Thymus (tissue), 11 donors: ENCODE measurements at regions not wholly inside any gene's neighbourhood (a gene's known extent, or its start where the extent isn't known, plus 50 kb on each side); places are given as distances from the start of the nearest gene placed in this dataset.

Experiments
- DNase-seq, 9 donors: peaks; one replicate each; pipeline ENCODE4 v3.0.0-alpha.2; 2013; ENCODE audit warnings: low spot score in 9 of 9, low read depth in 6 of 9, missing footprints in 1 of 9
- H3K27ac ChIP-seq, 2 donors: one replicate each; pipeline ENCODE4 v1.5.1; 2013; ENCODE audit warnings: control low read depth in 1 of 2, low read depth in 1 of 2, low read length in 1 of 2, mild to moderate bottlenecking in 1 of 2, moderate library complexity in 1 of 2
- H3K27me3 ChIP-seq, 2 donors: one replicate each; pipeline ENCODE4 v1.5.1; 2013; ENCODE audit warnings: low read length in 1 of 2; ENCODE audit not compliant: control insufficient read depth in 2 of 2, insufficient read depth in 1 of 2
- H3K36me3 ChIP-seq, 2 donors: one replicate each; pipeline ENCODE4 v1.5.1; 2013; ENCODE audit warnings: low read length in 1 of 2, mild to moderate bottlenecking in 1 of 2, moderate library complexity in 1 of 2; ENCODE audit not compliant: control insufficient read depth in 2 of 2, insufficient read depth in 2 of 2
- H3K4me1 ChIP-seq, 2 donors: one replicate each; pipeline ENCODE4 v1.5.1; 2013; ENCODE audit warnings: low read length in 2 of 2; ENCODE audit not compliant: control insufficient read depth in 2 of 2, insufficient read depth in 2 of 2
- H3K4me3 ChIP-seq, 2 donors: one replicate each; pipeline ENCODE4 v1.5.1; 2013; ENCODE audit warnings: low read length in 2 of 2, control low read depth in 1 of 2, mild to moderate bottlenecking in 1 of 2
- H3K9me3 ChIP-seq, 2 donors: one replicate each; pipeline ENCODE4 v1.5.1; 2013; ENCODE audit warnings: low read length in 1 of 2, mild to moderate bottlenecking in 1 of 2; ENCODE audit not compliant: control insufficient read depth in 2 of 2, insufficient read depth in 1 of 2
- WGBS: extraction: QIAGEN DNeasy Blood & Tissue Kit; methylation state at CpG from one replicate; pipeline ENCODE4 v1.1.7; 2013; 5-methylcytosine and 5-hydroxymethylcytosine counted together
- donor health status: healthy.

DNA sequence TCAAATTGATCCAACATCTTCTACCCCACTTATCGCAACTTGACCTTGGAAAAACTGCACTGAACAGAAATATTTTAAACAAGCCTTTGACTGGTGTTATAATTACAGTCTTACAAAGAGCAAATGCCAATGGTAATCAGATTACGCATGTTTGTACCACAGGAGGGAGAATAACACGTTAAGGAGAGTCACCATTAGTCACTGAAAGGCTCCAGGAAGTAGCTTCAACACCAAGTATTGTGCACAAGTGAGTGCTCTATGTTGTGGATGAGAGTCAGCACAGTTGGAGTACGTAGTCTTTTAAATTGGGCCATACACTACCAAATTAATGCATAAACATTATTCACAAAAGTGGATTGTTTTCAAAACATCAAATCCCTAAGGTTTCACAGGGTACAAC lies 1081.5 kb upstream of the TENM3 start:
- Histone ChIP-seq H3K27ac (no peak overlapping the region), H3K4me1 (no peaks in the 10 kb centered on the region), H3K9me3 (no peaks in the 10 kb centered on the region), H3K27me3 (no peaks in the 10 kb centered on the region), H3K36me3 (no peaks in the 10 kb centered on the region), H3K4me3 (no peak overlapping the region)
- no peak for DNase-seq
- WGBS = 53% methylated on average over 4 of the region's 4 CpGs

DNA sequence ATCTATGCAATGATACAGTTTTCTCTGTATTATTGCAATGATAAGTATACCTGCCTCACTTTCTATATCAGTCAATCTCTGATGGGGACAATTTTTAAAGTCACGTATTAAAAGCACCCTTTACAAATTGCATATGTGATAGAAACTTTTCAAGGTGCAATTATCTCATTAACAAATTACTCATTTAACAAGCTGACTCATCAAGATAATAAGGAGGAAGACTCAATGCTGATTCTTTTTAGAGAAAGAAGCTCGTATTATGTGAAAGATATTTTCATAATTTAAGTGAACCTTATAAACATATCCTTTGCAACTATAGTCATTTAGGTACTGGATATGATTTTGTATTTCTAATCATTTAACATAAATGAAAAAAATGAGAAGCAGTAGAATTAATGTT lies 1080.9 kb upstream of the TENM3 start:
- Histone ChIP-seq H3K36me3 (no peaks in the 10 kb centered on the region), H3K4me1 (no peaks in the 10 kb centered on the region), H3K9me3 (no peaks in the 10 kb centered on the region), H3K27ac (no peak overlapping the region), H3K4me3 (no peak overlapping the region), H3K27me3 (no peaks in the 10 kb centered on the region)
- 90% methylated on average over 2 of the region's 2 CpGs for WGBS
- DNase-seq = no peak

DNA sequence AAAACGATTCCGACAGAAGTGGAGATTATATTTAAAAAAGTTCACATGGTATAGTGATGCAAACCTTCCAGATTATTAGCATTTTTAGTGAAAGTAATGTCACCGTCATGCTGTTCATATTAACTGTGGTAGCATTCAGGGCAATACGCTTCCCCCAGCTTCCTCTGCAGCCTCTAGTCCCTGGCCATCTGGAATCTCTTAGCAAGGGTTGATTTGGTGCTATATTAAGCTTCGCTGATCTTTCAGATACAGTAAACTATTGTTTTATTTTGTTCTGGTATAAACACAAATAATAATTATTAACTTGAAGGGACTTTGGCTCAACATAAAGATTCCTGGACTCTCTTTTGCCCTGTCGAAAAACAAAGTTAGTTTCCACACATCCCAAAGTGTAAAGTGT lies 1080.5 kb upstream of the TENM3 start:
- WGBS = 91% methylated on average over 6 of the region's 6 CpGs
- Histone ChIP-seq H3K36me3 (no peaks in the 10 kb centered on the region), H3K4me1 (no peaks in the 10 kb centered on the region), H3K4me3 (no peak overlapping the region), H3K27ac (no peak overlapping the region), H3K9me3 (no peaks in the 10 kb centered on the region), H3K27me3 (no peaks in the 10 kb centered on the region)
- DNase-seq = no peak

DNA sequence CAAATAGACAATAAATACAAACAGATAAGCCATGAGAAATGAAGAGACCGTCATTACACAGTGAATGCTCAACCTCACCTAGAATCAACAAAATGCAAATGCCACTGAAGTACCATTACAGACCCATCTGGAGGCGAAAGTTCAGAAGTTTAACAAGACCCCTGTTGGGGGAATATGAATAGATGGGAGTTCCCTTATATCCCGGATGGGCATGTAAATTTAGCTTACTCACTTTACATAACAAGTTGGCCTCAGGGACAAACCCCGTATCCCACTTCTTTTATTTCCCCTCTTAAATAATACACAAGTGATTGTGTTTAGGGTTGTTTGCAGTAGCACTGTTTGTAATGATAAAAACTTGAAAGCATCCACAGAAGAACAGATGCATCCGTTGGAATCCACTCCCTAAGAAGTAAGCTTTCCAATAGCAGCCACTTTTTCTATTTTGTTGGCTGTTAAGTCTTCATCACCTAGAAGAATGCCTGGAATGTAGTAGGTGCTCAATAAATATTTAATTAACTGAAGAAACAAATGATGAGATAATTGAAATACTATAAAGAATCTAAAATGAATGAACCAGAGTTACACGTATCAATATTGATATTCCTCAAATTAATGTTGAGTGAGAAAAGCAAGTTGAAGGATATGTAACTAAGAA lies 1076.3 kb upstream of the TENM3 start:
- Histone ChIP-seq H3K27ac (no peak overlapping the region), H3K4me1 (no peaks in the 10 kb centered on the region), H3K36me3 (no peaks in the 10 kb centered on the region), H3K27me3 (no peaks in the 10 kb centered on the region), H3K4me3 (no peak overlapping the region), H3K9me3 (no peaks in the 10 kb centered on the region)
- WGBS = 48% methylated on average over 6 of the region's 6 CpGs
- DNase-seq = no peak

DNA sequence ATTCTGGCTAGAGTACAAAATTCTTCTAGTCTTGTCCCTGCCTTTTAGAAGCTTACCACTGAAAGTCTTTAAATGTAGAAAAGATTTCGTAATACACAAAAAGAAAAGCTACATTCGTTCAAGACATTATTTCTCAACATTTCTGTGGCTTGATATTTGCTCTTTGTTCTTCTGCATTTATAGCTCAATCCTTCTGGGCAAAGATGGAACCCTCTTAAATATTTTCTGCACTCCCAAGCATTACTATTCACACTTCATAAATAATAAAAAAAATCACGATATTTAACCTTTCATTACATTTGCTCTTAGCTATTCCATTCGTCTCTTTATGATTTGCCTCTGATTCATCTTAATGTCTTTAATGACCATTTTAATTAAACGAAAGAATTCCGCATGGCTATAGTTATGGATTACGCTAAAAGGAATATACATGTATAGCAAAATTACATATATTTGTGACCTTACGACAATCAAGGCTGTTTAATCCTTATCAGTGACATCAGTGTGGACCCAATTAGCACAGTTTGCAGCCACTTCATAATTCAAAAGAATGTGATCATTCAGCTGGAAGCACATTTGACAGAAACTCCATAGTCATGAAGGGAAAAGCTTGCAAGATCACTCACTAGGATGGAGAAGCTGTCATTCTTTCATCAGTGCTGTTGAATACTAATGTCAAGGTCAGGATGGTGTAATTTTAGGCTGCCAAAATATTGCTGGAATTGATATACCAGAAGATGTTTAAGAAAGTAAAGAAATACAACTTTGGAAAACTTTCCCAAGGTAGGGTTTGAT lies 1075.0 kb upstream of the TENM3 start:
- Histone ChIP-seq H3K27ac (no peak overlapping the region), H3K27me3 (no peaks in the 10 kb centered on the region), H3K4me1 (no peaks in the 10 kb centered on the region), H3K9me3 (no peaks in the 10 kb centered on the region), H3K36me3 (no peaks in the 10 kb centered on the region), H3K4me3 (no peak overlapping the region)
- WGBS = 92% methylated on average over 8 of the region's 8 CpGs
- no peak for DNase-seq

DNA sequence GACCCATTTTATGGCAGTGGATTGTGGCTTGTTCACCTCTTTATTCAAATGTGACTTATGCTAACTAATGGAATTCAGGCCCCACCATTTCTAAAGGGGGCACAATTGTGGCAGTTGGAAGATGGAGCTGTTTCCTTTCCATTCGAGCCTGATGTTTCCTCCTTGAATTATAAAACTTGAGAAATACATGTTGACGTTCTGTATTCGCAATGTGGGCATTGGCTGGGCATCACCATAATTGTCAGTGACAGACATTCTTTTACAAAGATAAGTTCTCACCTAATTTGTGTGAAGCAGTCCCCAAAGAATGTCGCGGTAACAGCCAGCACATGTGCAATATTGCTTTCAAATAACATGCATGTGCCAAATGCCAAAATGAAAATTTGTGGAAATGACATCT lies 1070.2 kb upstream of the TENM3 start:
- no peaks in the 10 kb centered on the region for H3K4me1 ChIP-seq
- WGBS = 74% methylated on average over 5 of the region's 5 CpGs
- no peak overlapping the region for H3K27ac ChIP-seq
- H3K4me3 ChIP-seq = no peak overlapping the region
- H3K36me3 ChIP-seq = no peaks in the 10 kb centered on the region
- no peaks in the 10 kb centered on the region for H3K27me3 ChIP-seq
- H3K9me3 ChIP-seq = no peaks in the 10 kb centered on the region
- DNase-seq = no peak

DNA sequence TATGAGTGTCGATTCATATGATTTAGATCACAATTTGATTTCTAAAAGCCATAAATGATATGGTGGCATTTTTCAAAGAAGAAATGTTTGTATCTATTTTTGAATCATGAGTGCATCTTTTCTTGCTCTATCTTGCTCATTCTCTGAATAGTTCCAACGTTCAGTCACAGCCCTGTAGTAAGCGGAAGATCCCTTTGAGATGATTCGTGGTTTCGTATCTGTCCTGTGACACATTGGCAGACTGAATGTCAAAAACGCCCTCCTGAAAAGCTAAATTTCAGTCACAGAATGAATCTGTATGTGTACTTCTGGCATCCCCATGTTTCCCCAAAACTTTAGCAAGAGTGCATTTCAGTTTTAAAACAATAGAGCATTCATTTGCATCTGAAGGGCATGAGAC lies 1066.9 kb upstream of the TENM3 start:
- Histone ChIP-seq H3K4me3 (no peak overlapping the region), H3K9me3 (no peaks in the 10 kb centered on the region), H3K27me3 (no peaks in the 10 kb centered on the region), H3K4me1 (no peaks in the 10 kb centered on the region), H3K27ac (no peak overlapping the region), H3K36me3 (no peaks in the 10 kb centered on the region)
- WGBS = 90% methylated on average over 6 of the region's 6 CpGs
- DNase-seq = no peak

DNA sequence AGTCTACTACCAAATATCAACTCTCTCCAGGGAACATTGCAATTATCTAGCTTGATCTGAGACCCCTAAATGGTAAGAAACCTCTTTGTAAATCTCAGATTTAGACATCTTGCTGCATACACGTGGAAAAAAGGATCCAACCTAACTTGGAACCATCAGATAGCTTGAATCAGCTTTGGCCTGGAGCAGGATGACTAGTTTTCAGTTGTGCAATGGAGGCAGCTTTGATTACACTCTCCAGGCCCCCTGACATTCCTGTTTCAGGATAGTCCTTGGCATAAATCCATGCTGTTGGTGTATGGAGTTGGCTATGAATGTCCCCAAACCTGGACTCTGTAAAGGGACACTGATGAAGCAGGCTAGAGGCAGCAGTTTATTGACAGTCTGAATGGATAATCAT lies 1061.9 kb upstream of the TENM3 start:
- Histone ChIP-seq H3K27me3 (no peaks in the 10 kb centered on the region), H3K36me3 (no peaks in the 10 kb centered on the region), H3K9me3 (no peaks in the 10 kb centered on the region), H3K4me1 (no peaks in the 10 kb centered on the region), H3K27ac (no peak overlapping the region), H3K4me3 (no peak overlapping the region)
- no peak for DNase-seq
- WGBS = 4% methylated on average over 1 of the region's 1 CpG

DNA sequence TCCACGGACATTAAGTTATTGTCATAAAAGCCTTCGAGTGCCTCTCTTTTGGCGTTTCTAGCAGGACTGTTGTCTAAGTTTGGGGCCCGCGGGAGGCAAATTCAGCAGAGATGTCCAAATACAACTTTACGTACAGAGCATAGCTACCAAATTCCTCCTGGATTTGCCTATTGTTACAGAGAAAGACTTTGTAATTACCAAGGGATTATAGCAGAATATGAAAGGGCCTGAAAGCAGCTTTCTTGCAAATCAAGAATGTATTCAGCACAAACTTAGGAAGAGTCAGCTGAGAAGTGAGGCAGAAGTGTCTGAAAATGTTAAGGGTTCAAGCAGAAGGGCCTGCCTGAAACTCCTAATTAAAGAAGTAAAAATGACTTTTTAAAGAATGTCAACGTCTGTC lies 1053.5 kb upstream of the TENM3 start:
- H3K4me1 ChIP-seq = no peaks in the 10 kb centered on the region
- no peaks in the 10 kb centered on the region for H3K36me3 ChIP-seq
- H3K4me3 ChIP-seq = no peak overlapping the region
- WGBS = 75% methylated on average over 7 of the region's 7 CpGs
- H3K9me3 ChIP-seq = no peaks in the 10 kb centered on the region
- DNase-seq = no peak
- no peaks in the 10 kb centered on the region for H3K27me3 ChIP-seq
- no peak overlapping the region for H3K27ac ChIP-seq
